Dedifferentiated amniotic fluid mesenchymal stem cell (primary cell): ENCODE measurements at regions not wholly inside any gene's neighbourhood (a gene's known extent, or its start where the extent isn't known, plus 50 kb on each side); places are given as distances from the start of the nearest gene placed in this dataset.

Source experiments
- DNase-seq: peaks from one replicate; pipeline ENCODE4 v3.0.0-alpha.2; 2016; ENCODE audit errors: extremely low spot score

DNA sequence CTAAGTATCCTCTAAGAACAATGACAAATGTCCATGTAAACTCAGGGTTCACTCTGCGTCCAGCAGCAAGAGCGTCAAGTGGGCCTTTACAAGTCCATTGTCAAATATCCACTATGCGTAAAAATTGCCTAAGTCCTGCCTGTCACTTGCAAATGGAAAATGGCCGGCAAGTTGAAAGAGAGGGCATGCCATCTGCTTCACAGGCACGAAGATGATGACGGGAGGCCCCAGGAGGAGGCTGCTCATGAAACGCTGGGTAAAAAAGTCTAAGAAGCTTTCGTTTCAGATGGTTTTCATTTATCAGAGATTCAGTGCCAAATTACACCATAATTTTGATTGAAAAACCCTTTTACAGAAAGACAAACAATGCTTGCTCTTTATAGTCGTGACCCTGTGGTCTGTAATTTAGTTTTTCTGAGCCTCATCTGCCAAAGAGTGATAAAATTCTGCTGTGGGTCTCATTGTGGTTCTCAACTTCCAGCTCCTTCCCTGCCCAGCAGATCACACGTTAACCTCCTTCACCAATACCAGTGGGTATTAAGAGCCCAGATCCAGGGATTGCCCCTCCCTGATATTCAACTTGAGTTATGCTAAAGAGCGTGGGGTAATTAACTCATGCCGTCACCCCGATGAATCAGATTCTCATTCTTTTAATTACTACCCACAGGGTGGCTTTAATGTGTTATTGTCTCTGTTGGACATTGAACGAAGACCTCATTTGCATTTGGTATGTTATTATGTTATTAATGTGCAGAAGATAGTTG, 160.2 kb upstream of the ALKAL2 start:
- no peak for DNase-seq

DNA sequence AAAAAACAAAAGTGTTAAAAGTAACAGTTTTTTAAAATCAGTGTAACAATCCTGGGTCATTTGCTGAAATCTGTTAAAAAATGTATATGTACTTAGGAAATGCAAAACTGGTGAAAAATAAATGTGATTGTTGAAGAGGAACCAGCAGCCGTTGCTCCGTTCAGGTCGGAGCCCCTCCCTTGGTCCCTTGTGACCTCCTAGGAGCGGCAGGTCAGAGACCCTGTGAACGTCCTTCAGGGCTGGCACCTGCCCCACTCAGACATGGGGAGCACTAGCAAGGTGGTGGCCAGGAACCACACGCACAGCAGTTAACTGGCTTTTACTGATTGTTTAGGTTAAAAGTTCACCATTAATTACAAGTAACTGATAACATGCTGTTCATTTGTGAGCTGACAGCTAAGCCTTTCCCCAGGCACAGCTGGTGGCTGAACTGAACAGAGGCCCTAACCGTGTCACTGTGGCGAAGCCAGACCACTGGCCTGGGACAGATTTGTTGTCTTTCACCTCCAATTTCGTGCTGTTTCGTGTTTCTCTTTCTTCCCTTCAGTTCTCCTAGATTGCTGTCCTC, 159.2 kb upstream of the ALKAL2 start:
- no peak for DNase-seq

DNA sequence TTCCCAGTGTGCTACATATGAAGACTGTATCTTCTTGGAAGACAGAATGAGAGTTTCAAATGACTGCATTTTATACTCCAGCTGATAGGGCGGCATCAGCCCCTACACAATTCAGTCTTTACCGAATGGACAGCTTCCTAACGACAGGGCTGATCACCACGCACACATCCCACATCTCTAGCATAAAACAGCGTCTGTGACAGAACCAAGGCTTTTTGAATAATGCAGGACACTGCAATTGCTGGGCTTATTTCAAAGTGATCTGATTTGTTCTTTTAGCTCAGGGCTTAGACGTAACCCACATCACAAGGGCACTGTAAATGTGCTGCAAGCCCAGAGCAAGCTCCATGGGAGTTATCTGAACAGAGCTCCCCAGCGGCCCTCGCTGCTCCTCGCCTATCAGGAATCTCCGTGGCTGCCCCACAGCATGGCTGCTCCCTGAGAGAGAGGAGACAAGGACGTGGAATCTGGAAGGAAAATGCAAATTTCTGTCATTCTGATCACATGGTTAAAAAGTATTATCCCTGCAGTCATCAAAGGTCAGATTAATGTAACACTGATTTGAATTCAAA, 158.5 kb upstream of the ALKAL2 start:
- no peak for DNase-seq

DNA sequence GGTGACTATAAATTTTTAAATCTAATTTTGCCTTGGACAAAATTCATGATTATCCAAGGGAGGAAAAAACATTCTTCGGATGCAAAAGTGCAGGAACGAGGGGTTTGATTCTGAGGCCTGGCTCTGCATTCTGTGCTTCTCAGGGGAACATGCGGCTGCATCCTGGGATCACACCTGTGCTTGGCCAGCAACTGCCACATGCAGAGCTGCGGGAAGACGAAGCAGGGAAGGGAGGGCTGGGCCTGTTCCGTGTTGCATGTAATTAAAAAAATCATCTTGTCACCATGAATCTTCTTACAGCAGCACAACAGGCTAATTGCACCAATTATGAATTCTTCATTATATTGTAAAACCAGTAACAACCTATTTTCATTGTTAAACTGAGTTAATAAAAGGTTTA, 158.0 kb upstream of the ALKAL2 start:
- no peak for DNase-seq

DNA sequence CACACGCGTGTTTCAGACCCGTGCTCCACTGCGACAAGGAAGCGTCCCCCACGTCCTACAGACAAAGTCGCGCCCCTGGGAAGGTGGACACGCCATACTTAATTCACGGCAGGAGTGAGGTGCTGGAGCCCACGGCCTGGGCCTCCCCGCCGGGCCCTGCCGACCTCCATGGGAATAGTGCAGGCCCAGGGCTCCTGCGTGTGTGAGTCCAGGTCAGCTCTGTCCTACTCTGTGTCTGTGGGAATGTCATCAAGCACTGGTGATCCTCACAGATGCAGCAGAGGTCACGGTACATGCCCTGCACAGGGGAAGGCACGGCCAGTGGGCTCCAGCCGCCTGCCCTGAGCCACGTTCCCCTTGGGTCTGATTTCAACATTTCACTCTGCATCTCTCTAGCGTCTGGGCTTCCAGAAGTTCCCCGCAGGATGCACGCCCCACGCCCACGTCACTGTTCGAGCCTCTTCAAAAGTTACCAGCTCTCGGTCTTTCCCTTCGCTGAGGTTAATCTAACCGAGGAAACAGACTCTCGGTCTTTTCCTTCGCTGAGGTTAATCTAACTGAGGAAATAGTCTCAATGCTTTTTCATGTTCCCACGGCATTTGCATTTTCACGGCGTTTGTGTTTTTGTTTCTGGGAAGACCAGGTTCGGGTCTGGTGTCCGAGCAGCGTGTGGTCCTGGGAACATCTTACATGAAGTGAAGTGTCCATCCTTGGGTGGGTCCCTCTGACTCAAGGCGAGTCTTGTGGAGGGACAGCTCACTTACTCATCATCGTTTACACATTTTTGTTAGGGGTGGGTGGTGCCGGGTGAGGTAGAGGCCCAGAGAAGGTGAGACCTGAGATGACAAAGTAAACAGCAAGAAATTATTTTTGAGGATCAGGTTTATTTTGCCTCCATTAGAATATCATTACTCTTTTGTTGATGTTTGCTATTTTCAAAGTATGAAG, 157.3 kb upstream of the ALKAL2 start:
- DNase-seq, result no peak

DNA sequence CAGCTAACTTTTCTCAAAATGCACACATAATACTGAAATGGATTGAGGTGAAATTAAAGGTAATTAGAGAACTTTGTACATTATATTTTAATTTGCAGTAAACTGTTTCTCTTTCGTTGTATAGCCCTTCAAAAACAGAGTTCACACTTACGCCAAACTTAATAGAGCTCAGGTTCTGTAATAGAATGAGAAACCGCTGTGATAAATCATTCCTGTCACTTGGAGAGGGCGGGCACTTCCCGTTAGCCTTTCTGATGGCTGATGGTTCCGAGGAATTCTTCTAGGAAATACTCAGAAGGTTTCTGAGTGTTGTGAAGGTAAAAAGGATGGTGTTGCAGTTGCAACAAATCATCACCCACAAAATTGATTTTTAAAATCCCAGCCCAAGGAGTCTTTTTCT, 155.8 kb upstream of the ALKAL2 start:
- no peak for DNase-seq

DNA sequence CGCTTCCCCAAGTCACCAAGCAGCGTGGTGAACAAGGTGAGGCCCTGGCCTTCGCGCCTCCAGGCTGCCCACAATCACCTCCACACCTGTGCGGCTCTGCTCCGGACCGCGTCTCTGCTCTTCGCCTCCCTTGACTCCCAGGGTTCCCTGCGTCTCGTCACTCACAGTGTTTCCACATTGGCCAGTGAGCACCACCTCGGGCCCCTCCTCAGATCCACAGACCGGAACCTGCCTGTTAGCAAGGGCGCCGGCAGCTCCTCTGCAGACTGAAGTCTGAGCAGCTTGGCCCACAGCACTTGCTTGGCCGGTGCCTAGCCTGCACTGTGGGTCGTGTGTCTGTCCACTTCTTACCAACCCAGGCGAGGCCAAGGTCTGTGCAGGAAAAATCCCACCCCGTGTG, 155.3 kb upstream of the ALKAL2 start:
- DNase-seq, result no peak

DNA sequence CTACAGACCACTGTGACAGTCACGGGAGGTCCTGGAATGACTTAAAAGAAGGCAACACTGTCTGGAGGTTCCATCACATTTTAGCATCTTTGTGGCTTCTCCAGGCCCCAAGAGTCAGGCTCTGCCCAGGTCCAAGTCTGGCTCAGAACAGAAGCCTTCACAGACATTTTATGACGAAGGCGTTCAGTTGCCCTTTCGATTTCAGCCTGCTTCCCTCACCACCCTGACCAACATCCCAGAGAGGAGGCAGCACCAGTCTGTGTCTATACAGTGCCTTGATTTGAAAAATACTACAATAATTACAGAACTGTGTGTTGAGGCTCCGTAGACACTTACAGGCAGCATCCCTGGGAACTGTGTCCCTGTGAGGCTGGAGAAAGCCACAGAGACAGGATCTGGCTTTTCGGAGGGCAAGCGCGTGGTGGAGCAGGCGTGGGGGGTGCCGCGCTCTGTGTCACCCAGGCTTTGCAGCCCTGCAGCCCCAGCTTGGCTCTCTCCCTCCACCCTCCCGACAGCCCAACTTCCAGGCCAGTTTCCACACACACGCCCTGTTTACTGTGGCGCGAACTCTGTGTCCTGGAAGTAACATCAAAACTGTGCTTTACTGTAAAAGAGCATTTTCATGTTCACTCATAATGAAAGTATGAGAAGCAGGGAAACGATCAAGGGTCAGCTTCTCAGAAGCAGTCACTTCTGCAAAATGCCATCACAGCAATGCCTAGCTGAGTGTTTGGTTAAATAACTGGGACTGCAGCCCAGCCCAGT, 153.5 kb upstream of the ALKAL2 start:
- DNase-seq, result no peak

DNA sequence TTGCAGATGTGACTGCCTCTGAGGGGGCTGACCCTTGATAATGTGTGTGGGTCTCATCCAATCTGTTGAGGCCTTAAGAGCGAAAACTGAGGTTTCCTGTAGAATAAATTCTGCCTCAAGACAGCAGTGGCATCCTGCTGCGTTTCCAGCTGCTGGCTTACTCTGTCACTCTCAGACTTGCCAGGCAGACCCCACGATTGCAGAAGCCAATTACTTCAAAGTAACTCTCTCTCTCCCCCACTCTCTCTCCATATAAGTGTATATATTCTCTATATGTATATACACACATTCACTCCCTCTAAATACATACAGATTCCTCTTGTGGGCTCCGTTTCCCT, 152.5 kb upstream of the ALKAL2 start:
- DNase-seq, result no peak

DNA sequence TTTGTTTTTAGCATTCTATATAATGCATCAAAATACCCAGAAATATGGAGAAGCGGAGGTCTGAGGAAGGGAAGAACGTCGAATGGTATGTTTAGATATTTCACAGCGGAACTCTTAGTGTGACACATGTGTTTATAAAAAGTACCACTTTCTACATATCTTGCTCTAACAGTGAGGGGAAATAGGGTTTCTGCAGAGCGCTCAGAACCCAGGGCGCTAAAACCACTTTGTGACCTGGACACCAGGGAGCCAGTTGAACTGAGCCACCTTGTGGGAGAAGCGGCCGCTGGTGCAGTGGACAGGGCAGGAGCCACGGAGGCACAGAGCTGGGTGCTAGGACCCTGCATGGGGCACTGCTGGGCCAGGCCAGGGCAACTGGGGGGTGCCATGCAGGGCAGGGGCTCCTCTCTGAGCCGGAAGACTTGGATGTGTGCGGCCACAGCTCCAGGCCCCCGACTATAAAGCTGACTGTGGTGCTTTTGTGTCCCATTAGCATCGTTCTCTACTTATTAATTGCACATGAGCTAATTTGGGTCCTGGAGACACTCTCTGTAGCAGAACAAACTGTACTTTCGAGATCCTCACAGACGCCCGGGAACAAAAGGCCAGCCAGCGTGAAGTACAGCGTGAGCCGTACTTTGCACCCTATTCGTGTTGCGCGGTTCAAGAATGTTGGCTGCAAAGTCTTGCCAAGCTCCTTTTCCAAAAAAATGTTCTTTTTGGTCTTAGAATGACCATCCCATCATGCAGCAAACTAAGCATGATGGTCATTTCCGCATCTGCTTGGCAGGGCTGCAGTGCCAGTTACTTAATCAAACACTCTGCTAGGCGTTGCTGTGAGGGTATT, 151.9 kb upstream of the ALKAL2 start:
- no peak for DNase-seq

DNA sequence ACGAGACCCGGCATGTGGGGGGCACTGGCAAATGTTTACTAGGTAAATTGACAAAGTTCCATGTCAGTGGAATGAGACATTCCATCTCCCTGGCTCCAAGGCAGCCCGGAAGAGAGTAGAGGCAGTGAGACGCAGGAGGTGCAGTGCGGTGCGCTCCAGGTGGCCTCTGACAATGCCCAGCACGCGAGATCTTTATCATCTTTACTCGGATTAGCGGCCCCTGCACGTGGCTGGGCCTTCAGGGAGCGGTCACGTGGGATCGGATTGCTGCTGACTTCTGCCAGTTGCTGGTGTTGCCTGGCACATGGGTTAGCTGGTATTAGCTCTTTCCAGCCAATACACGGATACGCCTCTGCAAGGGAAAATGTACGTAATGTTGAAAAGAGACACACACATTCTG, 151.2 kb upstream of the ALKAL2 start:
- no peak for DNase-seq

DNA sequence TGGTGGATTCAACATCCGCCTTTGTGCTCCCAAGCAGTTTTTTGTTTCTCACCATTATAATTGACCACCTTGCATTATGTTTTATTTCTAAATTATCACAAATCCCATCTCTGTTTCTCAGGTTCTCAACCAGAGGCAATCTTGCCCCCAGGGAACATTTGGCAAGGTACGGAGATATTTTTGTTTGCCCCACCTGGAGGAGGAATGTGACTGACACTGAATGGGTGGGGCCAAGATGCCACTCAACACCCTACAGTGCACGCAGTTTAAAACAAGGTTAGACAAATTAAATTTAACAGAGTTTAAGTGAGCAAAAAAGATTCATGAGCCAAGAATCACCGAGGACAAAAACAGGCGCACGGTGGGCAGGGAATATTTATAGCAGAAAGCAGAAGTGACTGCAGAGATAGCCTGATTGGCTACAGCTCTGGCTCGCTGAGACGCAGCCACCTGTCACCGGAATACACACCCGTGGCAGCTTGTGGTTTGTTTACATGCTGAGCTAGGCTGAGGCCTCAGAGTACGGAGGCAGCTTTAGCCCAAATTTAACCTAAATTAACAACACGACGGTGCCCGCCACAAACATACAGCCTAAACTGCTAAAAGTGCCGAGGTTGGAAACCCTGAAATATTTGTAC, 150.0 kb upstream of the ALKAL2 start:
- DNase-seq, result no peak

DNA sequence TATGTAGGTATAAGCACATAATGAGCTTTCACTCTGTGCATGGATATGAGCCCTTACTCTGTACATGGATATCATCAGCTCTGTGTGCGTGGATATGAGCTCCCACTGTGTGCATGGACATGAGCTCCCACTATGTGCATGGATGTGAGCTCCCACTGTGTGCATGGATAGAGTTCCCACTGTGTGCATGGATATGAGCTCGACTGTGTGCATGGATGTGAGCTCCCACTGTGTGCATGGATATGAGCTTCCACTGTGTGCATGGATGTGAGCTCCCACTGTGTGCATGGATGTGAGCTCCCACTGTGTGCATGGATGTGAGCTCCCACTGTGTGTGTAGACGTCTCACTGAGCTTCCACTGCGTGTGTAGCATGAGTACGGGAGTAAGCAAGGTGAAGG, 149.3 kb upstream of the ALKAL2 start:
- DNase-seq, result no peak

DNA sequence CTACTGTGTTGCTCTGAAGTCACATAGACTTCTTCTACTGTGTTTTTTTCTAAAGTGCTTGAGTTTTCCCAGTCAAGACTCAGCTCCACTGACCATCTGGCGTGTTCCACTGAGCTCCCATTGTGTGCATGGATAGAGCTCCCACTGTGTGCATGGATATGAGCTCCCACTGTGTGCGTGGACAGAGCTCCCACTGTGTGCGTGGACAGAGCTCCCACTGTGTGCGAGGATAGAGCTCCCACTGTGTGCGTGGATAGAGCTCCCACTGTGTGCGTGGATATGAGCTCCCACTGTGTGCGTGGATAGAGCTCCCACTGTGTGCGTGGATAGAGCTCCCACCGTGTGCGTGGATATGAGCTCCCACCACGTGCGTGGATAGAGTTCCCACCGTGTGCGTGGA, 148.3 kb upstream of the ALKAL2 start:
- DNase-seq, result no peak

DNA sequence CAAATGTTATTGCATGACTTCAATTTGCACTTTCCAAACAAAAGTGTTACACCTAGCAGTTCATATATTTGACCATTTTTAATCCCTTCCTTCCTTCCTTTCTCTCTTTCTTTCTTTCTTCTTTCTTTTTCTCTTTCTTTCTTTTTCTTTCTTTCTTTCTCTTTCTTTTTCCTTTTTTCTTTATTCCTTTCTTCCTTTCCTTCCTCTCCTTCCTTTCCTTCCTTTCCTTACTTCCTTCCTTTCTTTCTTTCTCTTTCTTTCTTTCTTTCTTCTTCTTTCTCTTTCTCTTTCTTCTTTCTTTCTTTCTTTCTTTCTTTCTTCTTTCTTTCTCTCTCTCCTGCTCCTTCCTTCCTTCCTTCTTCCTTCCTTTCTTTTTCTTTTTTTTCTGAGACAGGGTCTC, 146.7 kb upstream of the ALKAL2 start:
- no peak for DNase-seq

DNA sequence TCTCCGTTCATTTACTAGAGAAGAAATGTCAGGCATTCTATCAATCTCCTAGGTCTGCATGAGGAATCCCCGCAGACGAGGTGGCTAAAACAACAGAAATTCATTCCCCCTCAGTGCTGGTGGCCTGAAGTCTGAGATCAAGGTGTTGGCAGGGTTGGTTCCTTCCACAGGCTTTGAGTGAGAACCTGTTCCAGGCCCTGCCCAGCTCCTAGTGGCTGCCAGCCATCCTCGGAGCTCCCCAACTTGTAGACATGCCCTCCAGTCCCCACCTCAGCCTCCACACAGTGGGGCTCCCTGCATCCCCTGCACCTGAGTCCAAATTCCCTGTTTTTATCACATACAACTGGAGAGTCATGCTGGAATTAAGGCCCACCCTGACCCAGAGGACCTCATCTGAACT, 145.3 kb upstream of the ALKAL2 start:
- no peak for DNase-seq

DNA sequence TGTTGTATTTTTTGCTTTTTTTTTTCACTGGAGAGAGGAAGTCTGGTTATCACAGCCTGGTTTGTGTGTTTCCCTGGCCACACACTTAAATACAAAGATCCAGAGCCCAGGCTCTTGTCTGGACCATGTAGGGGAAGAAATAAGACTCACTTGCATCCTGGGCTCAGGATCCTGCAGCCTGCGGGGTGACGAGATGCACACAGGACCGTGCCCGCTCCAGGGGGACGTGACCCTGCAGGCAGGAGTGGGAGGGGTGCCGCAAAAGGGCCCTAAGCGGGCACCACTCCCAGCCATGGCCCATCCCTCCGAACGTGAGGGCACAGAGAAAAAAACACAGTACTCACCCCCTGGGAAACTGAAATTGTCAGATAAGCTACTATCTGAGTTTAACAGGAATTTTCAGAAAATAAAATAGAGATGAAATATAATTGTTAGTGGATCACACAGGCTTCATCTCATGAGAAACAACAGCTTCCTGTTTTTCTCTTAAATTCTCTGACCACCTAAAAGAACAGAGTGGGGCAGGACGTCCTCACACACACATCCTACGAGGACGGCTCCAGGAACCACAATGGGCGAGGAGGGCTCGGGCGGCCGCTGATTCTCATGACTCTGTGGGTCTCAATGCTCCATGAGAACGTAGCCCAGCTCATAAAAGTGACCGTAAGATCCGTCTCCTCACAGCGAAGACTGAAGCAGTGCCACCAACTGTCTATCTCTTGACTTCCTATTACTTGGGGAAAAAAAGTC, 142.6 kb upstream of the ALKAL2 start:
- no peak for DNase-seq

DNA sequence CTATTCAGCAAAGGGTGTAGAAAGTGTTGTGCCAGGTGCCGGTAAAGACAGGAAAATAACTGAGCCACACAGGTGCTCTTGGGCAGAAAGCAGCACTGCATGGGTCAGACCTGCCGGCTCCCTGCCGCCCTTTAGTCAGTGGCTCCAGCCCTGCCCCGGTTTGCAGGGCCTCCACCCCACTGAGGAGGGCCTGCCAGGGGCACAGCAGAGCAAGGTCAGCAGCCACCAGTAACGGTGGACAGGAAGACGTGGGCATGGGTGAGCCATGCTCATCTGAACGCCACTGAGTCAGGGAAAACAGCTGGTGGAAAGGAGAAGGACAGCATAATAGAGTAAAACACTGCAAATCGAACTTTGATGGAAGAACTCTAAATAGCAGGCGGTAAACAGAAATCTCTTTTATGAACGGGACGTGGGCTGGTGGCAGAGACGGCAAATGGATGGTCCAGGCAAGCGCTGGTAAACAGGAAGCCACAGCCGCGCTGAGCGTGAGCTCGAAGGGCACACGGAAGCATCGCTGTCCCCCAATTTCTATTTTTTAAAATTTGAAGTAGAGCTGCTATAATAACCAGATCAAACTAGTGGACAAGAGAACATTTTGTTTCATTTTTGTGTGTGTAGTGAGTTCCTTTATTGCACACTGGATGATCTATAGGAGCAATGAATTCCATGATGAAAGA, 141.8 kb upstream of the ALKAL2 start:
- no peak for DNase-seq

DNA sequence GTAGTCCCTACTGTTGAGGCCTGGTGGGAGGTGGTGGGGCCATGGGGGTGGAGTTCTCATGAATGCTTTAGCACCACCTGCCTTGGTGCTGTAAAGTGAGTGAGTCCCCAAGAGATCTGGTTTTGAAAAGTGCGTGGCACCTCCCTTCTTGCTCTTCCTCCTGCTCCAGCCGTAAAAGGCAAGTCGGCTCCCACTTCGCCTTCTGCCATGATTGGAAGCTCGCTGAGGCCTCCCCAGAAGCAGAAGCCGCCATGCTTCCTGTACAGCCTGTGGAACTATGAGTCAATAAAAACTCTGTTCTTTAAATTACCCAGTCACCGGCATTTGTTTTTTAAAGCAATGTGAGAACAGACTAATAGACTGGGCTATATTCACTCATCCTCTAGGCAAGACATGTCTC, 141.3 kb upstream of the ALKAL2 start:
- no peak for DNase-seq
